NCI-H2227 treated with DMSO at 0.1 percent for 48 hours (cell line): ENCODE measurements at regions not wholly inside any gene's neighbourhood (a gene's known extent, or its start where the extent isn't known, plus 50 kb on each side); places are given as distances from the start of the nearest gene placed in this dataset.

ENCODE experiments used
- DNase-seq: peaks from one replicate; lab custom pipeline; 2025; lab: John Stamatoyannopoulos, UW

- DNase-seq = no peak
Observed at GRCh38 chr20:60581606-60582115, 623.4 kb downstream of the CDH26 start.

- no peak for DNase-seq
Observed at GRCh38 chr20:60583741-60584140, 625.5 kb downstream of the CDH26 start.

DNA sequence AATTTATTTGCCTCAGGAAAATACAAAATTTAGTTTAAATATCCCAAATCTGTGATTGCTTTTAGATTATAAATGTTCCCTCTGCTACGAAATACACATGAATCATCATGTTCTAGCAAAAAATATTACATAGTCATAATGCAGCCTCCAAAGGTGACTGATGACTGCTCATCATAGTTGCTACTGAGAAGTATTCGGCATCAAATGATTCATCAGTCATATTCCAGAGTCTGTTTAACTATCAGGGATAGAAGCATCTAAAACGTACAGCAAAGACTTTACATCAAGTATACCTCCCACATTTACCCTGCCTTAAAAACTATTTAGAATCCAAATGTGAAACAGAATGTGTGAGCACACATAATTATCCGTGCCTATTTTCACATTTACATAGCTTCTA, 626.0 kb downstream of the CDH26 start:
- no peak for DNase-seq

GRCh38 chr20:60585651-60586050, 627.4 kb downstream of the CDH26 start:
- no peak for DNase-seq

DNA sequence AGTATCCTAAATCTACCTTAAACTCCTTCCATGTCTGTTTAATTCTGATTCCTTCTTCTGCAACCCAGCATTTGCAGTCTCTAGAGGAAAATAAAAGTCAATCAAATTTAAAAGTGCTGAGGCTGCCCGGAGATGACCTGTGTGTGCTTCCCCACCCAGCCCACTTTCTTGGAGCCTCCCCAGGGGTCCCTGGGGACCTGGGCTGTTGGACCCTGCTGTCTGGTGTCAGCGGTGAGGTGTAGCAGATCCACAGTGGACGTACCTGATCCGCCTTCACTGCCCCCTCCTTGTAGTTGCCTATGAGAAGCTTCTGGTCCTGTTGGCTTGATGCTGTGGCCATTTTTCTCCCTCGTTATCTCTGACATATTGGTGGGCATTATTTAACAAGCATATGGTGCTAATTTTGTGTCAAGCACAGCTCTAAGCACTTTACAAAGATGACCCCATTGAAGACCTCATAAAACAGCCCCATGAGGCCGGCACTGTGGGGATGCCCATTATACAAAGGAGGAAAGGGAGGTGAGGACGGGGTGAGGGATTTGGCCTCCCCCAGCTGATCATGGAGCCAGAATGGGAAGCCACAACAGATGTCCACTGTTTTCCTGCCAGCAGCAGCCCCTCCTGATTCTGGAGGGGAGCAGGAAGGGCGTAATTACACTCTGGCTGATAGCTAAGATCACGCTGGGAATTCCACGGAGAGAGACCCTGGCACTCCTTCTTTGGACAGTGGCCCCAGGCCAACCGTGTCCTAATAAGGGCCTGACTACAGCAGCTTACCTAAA, 628.2 kb downstream of the CDH26 start:
- DNase-seq = peak; percentile 12

GRCh38 chr20:60587986-60588385, 629.8 kb downstream of the CDH26 start:
- DNase-seq = no peak

- no peak for DNase-seq
Observed at GRCh38 chr20:60589623-60590022, 631.4 kb downstream of the CDH26 start.

GRCh38 chr20:60591172-60591799, 633.1 kb downstream of the CDH26 start:
- no peak for DNase-seq

GRCh38 chr20:60598528-60598927, 640.3 kb downstream of the CDH26 start:
- DNase-seq = no peak

- no peak for DNase-seq
Observed at GRCh38 chr20:60599381-60599780, 641.2 kb downstream of the CDH26 start.

GRCh38 chr20:60600036-60600435, 641.8 kb downstream of the CDH26 start:
- DNase-seq = no peak

- no peak for DNase-seq
Observed at GRCh38 chr20:60624066-60624465, 628.0 kb upstream of the CDH4 start.

GRCh38 chr20:60627751-60628565, 624.1 kb upstream of the CDH4 start:
- DNase-seq = no peak

DNA sequence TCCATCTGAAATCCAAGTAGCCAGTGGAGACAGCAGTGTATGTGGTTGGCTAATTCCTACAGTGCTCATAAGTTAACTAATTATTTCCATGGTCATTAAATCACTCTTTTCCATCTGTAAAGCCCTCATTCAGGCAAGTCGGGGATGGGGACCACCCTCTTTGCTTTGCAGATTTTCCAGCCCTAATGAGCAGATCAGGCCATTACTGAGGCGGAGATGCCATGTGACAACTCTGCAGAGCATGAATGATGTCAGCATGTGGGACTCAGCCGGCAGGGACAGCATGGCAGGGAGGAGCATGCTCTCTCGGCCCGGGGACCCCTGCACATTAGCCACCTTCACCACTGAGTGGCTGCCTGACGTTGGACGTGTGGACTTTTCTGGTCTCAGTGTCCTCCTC, 623.3 kb upstream of the CDH4 start:
- no peak for DNase-seq

- no peak for DNase-seq
Observed at GRCh38 chr20:60629206-60629605, 622.9 kb upstream of the CDH4 start.

DNA sequence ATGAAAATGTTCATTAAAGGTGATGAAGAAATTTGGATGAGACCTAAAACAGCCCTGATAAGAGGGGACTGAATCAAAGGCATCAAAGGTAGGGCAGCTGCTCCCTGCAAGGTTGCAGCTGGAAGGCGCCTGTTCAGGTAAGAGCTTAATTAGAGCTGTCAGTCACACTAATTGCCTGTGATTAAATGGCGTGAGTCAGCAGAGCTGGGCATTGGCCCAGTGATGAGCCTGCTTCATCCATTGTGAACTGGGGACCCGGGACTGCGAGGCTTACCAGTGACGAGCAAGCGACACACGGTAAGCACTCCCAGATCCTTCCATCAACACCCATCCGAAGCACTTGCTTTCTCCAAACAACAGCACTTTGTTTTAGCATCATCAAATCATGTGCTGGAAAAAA, 621.5 kb upstream of the CDH4 start:
- peak; percentile 57 for DNase-seq

DNA sequence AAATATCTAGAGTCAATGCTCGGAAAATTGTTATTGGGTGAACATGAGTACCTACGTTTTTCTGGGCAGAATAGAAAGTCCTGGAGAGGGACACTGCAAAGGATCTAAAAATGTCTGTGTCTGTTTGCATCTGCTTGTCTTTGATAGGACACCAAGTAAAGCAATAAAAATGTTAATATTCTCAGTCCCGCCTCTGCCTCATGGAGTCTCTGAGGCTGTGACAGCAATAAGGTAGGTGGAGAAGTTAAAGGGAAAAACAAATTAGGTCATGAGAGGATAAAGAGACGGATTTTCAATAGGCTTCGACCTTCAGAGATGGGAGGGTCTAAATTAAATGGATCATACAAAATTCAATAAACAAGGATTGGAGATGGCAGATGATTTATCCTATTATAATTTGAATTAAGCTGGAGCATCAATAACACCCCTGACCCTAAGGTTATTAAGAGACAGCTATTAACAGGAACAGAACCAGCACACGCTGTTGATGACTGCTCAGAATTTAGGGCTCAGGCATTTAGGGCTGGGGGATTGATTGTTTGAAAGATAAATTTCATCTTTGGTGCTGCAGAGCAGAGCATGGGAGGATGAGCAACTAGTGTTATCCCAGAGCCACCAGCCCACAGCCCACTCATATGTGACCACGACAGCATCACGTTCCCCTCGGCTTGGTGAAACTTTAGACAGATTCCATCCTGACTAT, 620.3 kb upstream of the CDH4 start:
- DNase-seq = no peak

DNA sequence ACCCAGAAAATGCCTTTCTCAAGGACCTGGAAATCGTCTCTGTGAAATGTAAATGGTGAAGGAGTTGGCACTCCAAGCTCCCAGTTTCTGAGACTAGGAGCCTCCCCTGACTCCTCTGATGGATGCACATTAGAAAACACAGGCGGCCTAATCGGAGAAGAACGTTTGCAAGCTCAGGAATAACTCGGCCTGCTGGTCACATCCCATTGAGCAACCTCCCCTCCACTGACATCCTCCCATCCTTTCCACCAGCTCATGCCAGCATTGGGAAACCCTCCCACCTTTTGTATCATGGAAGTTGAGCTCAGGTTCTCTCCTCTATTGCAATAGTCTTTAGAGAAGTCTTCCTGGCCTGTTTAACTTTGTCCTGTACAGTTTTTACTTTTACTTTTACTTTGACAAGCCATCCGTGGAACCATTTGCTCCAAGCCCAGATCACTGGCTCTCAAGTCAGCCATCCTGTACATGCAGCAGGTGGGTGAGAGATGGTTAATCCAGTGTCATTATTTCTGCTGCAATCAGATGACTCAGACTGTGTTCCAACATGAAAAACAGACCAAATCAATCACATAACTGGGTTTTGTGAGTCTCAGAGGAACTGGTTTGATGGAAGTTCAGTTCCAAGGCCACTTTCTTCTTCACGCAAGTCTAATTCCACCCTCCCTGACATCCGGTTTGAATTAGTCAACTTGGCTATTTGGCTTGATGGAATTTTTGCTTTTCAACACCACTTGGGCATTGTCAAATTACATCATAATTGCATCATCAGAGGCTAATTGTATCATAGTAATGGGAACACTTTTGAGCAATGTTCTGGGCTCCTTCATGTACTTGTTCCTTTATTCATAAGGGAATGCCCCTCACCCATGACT, 619.4 kb upstream of the CDH4 start:
- DNase-seq = no peak

- no peak for DNase-seq
Observed at GRCh38 chr20:60634491-60635172, 617.4 kb upstream of the CDH4 start.

DNA sequence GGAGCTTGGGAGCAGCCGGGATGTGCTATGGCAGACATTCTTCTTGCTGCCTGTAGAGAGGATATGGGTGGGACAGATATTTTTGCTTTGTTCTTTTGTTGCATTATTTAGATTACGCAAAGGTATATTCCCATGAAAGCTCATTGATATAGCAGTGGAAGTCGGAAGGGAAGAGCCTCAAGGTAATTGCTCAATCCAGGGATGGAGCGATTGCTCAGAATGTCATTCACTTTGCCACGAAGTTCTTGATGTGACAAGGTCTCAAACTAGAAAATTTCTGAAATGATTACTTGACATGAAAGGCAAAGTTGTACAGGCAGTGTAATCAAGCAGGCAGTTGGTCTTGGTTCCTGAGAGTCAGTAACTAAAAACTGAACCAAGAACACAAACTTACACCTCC, 615.6 kb upstream of the CDH4 start:
- no peak for DNase-seq

DNA sequence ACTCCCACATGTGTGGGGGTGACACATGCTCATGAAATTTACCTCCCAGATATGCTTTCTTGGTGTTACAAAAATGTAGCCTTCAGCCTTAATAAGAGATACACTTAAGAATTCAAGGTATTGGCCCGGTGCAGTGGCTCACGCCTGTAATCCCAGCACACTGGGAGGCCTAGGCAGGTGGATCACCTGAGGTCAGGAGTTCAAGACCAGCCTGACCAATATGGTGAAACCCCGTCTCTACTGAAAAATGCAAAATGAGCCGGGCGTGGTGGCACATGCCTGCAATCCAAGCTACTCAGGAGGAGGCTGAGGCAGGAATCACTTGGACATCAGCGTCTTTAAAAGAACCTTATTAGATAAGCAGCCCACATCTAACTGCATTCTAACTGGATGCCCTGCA, 614.3 kb upstream of the CDH4 start:
- no peak for DNase-seq
